OCI-LY3 (cell line): ENCODE measurements at regions not wholly inside any gene's neighbourhood (a gene's known extent, or its start where the extent isn't known, plus 50 kb on each side); places are given as distances from the start of the nearest gene placed in this dataset.

Experiments used
- H2AFZ ChIP-seq: fragments of 200-600, 300-600 bp; shearing (Covaris generic); 2 replicates; pipeline ENCODE4 v1.6.0; 2014; ENCODE audit warnings: antibody characterized with exemption, low read depth, low read length
- H3K27ac ChIP-seq: fragments of 200-600, 300-600 bp; sonication (generic); 2 replicates; pipeline ENCODE4 v1.5.1; 2014; ENCODE audit warnings: mild to moderate bottlenecking, low read length, moderate library complexity, mixed read lengths
- H3K27me3 ChIP-seq: fragments of 200-600, 300-600 bp; sonication (generic); 2 replicates; pipeline ENCODE4 v1.6.1; 2014; ENCODE audit warnings: low read depth, low read length, mixed read lengths
- H3K36me3 ChIP-seq: fragments of 200-600, 300-600 bp; sonication (generic); replicated peaks from 2 replicates; pipeline ENCODE3; 2014; ENCODE audit warnings: low read depth, low read length, mixed read lengths
- H3K4me1 ChIP-seq: fragments of 300-600, 200-600 bp; sonication (generic); 2 replicates; pipeline ENCODE4 v1.6.1; 2014; ENCODE audit warnings: low read length, mixed read lengths
- H3K4me2 ChIP-seq: fragments of 200-600, 300-600 bp; sonication (generic); 2 replicates; pipeline ENCODE4 v1.6.1; 2014; ENCODE audit warnings: low read length, mixed read lengths
- H3K4me3 ChIP-seq: fragments of 300-600, 200-600 bp; sonication (generic); 2 replicates; pipeline ENCODE4 v1.5.1; 2014; ENCODE audit warnings: antibody characterized with exemption, mild to moderate bottlenecking, low read length, moderate library complexity
- H3K79me2 ChIP-seq: fragments of 300-600, 200-600 bp; shearing (Covaris generic); 2 replicates; pipeline ENCODE4 v1.6.1; 2014; ENCODE audit warnings: mild to moderate bottlenecking, low read length, mixed read lengths
- H3K9ac ChIP-seq: fragments of 300-600, 200-600 bp; shearing (Covaris generic); 2 replicates; pipeline ENCODE4 v1.6.0; 2014; ENCODE audit warnings: mild to moderate bottlenecking, low read length, moderate library complexity
- H3K9me3 ChIP-seq: fragments of 200-600, 300-600 bp; shearing (Covaris generic); 2 replicates; pipeline ENCODE4 v1.6.1; 2014; ENCODE audit warnings: low read length, mixed read lengths; ENCODE audit not compliant: insufficient read depth
- H4K20me1 ChIP-seq: fragments of 200-600, 300-600 bp; sonication (generic); 2 replicates; pipeline ENCODE4 v1.6.1; 2016; ENCODE audit warnings: low read length, mixed read lengths; ENCODE audit not compliant: insufficient read depth
- CTCF ChIP-seq: fragments of 200-600, 300-600 bp; sonication (generic); IDR thresholded peaks from 2 replicates; pipeline ENCODE4 v1.5.1; 2014; ENCODE audit warnings: antibody characterized with exemption, low read length, low read depth
- EZH2phosphoT487 ChIP-seq: fragments of 200-600 bp; shearing (Covaris generic); IDR thresholded peaks from 2 replicates; pipeline ENCODE4 v1.6.1; 2018; ENCODE audit warnings: antibody characterized with exemption, mixed run types, low read depth

GRCh38 chr16:65342231-65342866, 220.5 kb upstream of the CDH11 start:
- Histone ChIP-seq H3K4me3 (no peak overlapping the region), H2AFZ (no peak overlapping the region), H3K36me3 (no peaks in the 10 kb centered on the region), H3K9me3 (no peaks in the 10 kb centered on the region), H3K4me1 (no peaks in the 10 kb centered on the region), H3K79me2 (no peaks in the 10 kb centered on the region), H3K27ac (no peak overlapping the region), H3K9ac (no peak overlapping the region), H3K27me3 (no peaks in the 10 kb centered on the region), H4K20me1 (no peaks in the 10 kb centered on the region), H3K4me2 (no peak overlapping the region)
- no peak for TF ChIP-seq EZH2phosphoT487
- TF ChIP-seq CTCF, result no peak

- H2AFZ ChIP-seq, result no peak overlapping the region
- no peaks in the 10 kb centered on the region for H3K4me1 ChIP-seq
- H3K36me3 ChIP-seq, result no peaks in the 10 kb centered on the region
- no peak overlapping the region for H3K9ac ChIP-seq
- TF ChIP-seq CTCF (no peak), EZH2phosphoT487 (no peak)
- no peak overlapping the region for H3K4me3 ChIP-seq
- no peaks in the 10 kb centered on the region for H3K9me3 ChIP-seq
- H4K20me1 ChIP-seq, result no peaks in the 10 kb centered on the region
- no peaks in the 10 kb centered on the region for H3K79me2 ChIP-seq
- H3K27me3 ChIP-seq, result no peaks in the 10 kb centered on the region
- H3K27ac ChIP-seq, result no peak overlapping the region
- H3K4me2 ChIP-seq, result no peak overlapping the region
Observed at GRCh38 chr16:65339062-65339461, 217.2 kb upstream of the CDH11 start.

- Histone ChIP-seq H3K4me3 (no peak overlapping the region), H3K27ac (no peak overlapping the region), H3K4me2 (no peak overlapping the region)
Observed at GRCh38 chr16:65336160-65336559, 214.3 kb upstream of the CDH11 start.

GRCh38 chr16:65334081-65334480, 212.2 kb upstream of the CDH11 start:
- Histone ChIP-seq H3K4me1 (no peaks in the 10 kb centered on the region), H3K79me2 (no peaks in the 10 kb centered on the region), H3K36me3 (no peaks in the 10 kb centered on the region), H2AFZ (no peak overlapping the region), H3K27ac (no peak overlapping the region), H3K9me3 (no peaks in the 10 kb centered on the region), H3K27me3 (no peaks in the 10 kb centered on the region), H4K20me1 (no peaks in the 10 kb centered on the region), H3K4me3 (no peak overlapping the region), H3K4me2 (no peak overlapping the region), H3K9ac (no peak overlapping the region)
- TF ChIP-seq EZH2phosphoT487 (no peak), CTCF (no peak)

More at GRCh38 chr16:65336160-65336559, 214.3 kb upstream of the CDH11 start:
- Histone ChIP-seq H4K20me1 (no peaks in the 10 kb centered on the region), H2AFZ (no peak overlapping the region), H3K27me3 (no peaks in the 10 kb centered on the region), H3K9me3 (no peaks in the 10 kb centered on the region), H3K36me3 (no peaks in the 10 kb centered on the region), H3K9ac (no peak overlapping the region), H3K79me2 (no peaks in the 10 kb centered on the region), H3K4me1 (no peaks in the 10 kb centered on the region)
- TF ChIP-seq EZH2phosphoT487 (no peak), CTCF (no peak)
